Tongue (tissue), 1 donor: ENCODE measurements at regions not wholly inside any gene's neighbourhood (a gene's known extent, or its start where the extent isn't known, plus 50 kb on each side); places are given as distances from the start of the nearest gene placed in this dataset.

Experiments used
- DNase-seq: peaks from one replicate; pipeline ENCODE4 v3.0.0-alpha.2; 2015

DNA sequence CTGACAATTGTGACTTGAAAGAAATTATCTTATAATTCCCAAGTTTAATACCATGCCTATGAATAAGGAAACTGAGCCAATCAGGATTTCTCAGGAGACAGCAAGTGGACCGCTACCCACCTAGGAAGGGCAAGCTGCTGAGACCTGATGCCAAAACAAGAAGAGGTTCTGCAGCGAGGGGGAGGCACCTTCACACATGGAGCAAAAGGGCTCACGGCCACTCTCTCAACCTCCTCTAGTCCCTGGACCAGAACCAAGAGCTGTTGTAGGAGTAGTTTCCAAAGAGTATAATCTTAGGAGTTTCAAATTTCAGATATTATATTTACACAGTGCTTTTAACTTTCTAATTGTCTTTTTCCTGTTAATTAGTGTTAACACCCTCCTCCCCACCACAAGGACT is 154.7 kb upstream of the ETAA1 start:
- no peak for DNase-seq

DNA sequence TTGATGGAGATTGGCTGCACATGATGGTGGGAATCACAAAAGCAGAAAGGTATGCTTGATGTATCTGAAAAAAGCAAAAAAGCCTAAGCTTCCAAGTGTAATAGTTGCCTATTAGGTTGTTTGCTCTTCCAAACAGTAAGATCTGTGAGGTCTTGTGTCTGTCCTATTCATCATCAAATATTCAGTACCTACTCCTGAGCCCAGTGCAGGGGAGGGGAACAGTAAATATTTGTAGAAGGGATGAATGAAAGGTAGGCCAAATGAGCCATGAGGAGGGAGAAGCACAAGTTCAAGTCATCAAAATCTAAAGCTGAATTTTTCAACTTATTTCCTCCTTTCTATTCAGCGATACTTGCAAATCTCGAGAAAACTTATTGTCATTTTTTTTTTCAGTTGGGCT is 153.2 kb upstream of the ETAA1 start:
- DNase-seq = no peak

DNA sequence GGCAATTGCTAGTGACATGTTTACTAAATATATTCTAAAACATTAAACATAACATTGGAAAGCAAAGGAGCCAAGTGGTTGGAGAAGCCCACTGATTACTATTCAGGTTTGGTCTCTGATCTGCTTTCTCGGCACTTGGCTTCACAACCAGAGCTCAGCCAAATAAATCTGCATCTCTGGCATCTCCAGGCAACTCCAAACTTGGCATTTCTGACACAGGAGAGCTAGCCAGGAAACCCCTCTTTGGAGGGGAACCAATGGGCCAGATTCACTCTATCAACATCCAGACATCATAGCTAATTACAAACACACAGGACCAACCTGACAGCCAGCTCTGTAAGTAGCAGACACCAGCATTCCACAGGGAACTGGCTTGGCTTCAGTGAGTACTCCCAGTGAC is 150.3 kb upstream of the ETAA1 start:
- peak; percentile 39 for DNase-seq

DNA sequence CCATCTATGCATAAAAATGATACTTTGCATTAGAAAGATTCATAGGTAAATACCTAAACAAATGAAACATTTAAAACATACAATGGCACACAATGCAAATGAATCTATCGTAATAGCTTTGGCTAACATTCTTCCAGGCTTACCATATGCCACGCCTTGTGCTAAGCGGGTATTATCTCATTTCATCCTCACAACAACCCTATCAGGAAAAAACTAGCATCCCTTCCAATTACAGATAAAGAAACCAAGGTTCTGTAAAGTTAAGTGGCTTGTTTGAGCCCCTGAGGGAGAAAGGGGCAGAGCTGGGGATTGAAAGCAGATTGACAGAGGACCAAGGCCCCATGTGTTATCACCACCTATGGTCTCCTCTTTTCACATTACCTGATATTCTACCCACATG is 145.4 kb upstream of the ETAA1 start:
- DNase-seq = no peak

DNA sequence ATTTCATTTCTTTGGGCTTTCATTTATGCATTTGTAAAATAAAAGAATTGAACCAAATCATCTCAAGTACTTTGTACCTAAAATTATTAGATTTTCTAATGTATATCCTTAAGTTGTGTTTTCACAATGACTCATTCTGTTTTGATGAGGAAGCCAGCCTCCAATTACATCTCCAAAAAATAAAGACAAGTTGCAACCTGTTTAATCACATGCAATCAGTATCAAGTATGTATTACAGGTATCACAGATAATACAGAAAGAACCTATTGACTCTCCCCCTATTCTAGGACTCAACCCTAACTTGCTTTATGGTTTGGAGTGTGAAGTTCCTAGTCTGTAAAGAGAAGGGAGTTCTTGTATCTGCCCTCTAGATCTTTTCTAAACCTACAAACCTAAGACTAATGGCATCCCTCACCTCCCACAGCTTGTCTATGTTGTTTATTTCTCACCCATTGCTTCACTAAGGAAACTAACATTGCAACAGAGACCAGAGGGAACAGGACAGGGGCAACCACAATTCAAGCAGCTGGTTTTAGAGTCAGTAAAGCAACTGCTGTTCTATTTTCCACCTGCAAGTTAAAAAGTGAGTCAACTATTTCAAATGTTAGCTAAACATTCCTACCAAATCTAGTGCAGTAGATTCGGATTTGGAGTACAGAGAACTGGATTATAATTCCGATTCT is 141.1 kb upstream of the ETAA1 start:
- DNase-seq = no peak

DNA sequence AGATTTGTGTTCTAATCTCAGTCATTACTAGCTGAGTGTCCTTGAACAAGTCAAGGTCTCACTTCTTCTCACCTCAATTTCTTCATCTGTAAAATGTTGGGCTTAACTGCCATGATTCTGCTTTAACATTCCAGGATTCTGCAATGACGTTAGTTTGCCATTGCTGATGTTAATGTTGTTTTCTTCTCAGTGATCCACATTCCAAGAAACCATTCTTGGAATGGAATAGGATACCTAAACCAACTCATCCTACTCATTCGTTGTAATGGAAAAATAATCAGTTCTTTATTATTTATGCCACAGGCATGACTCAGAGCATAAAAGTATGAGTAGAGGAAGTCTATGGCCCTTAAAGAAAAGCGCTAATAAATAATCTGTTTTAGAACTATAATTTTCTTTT is 140.2 kb upstream of the ETAA1 start:
- no peak for DNase-seq

DNA sequence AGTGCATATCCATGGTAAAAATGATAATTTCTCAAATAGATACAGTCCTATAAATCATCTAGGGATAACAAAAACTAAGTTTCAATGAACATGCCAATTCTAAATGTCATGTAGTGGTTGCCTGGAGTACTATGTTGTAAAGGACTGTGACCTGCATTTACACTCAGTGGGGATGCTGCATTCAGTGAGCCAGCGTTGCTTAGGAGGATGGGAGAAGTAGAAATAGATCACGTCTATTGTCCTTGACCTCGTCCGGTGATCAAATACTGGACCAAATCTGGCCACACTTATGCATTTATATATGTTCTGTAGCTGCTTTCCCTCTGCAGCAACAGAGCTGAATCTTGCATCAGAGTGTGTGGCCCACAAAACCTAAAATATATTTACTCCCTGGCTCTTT is 139.0 kb upstream of the ETAA1 start:
- no peak for DNase-seq

DNA sequence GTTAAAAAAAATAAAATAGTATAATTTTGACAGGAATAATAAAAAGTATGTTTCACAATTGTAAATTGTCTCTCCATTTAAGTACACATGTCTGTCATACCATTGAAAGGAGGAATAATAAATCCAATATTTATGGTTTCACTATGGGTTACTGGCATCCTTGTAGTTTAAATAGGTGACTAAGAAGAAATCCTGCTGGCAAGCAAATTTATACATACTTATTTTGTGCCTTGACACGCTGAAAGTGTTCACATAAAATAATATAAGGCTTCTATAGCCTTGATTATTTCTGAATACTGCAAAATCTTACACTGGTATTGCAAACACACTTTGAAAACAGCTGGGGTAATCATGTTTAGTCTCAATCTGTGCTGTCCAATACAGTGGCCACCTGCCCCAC is 138.3 kb upstream of the ETAA1 start:
- no peak for DNase-seq

DNA sequence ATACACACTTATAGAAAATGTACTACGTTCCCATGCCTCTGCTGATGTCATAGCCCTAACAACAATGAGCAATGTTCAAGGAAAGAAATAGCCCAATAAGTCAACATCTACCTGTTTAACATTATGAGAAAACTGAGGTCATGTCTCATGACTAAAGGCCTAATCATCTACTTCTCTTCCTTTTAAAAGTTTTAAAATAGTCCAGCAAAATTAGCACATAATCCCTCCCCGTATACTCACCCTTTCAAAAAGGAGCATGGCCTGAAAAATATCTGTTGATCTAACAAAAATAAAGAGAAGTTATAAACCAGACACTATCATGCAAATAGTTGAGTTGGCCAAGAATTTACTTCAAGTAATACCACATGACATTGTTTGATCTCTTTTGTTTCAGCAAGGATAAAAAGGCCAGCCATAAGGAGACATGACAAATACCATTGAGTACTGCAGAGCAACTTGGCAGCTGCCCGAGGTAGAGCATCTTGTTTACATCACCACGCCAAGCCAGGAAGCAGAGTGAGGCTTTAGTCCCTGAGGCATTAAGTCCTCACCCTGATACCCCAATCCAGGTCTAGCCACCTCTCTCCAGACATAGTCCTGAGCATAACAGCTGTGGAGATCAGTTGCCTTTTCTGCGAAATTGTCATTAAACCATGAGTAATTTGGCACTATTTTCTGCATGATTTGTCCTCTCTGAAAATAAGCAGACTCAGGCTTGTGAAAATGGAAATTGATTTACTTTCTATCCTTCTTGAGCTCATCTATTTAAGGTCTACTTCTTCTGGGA is 137.4 kb upstream of the ETAA1 start:
- DNase-seq = peak; percentile 88

DNA sequence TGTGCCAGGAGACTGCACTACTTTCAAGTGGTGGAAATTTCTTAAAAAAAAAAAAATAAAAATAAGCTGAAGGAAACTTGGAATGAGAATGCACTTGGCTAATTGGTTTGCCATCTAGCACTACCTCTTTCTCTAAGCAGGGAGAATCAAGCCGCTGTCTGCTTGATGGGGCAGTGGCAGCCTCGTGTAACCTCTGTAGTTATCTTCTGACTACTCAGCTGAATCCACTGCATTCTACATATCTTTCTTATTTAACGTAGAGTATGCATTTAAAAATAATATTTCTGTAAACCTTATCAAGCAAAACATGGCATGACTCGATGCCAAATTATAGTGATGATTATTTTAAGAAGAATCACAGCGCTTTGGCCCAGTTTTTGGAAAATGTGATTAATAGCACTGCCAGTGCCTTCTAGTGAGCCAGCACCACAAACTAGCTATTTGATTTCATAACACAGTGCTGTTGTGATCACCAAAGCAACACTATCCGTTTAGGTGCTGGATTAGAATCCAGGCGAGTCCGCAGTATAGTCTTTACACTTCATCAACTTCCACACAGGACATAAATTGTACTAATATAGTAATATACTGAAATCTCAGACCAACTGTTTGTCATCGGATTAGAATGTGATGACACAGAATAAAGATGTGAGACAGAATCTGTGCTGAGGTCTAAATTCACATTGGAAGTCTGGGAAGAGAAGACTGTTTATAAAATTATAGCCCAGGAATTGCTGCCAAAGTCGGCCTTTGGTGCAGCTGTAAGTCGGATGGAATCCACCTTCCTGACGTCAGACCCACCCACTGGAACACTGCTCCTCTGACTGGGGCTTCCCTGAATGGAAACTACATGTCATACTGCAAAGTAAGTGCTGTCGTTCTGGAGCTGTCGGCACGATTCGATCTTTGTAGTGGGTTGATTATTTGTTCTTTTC is 136.5 kb upstream of the ETAA1 start:
- DNase-seq = peak; percentile 95

DNA sequence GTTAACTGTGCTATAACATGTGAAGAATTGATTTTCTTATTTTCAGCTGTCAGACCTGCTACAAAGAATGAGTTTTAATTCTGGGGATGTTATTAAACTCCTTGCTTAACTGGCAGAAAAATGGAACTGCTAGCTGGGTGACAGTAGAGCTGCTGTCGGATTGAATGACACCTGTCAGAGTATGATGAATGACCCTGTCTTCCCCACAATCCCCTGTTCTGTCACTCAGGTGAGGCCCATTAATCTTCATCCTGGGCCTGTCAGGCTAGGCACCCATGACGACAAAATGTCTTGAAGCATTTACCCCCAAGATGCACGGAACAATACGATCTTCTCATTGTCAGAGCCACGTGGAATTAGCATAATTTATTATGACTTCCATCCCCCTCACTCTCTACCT is 129.9 kb upstream of the ETAA1 start:
- no peak for DNase-seq

DNA sequence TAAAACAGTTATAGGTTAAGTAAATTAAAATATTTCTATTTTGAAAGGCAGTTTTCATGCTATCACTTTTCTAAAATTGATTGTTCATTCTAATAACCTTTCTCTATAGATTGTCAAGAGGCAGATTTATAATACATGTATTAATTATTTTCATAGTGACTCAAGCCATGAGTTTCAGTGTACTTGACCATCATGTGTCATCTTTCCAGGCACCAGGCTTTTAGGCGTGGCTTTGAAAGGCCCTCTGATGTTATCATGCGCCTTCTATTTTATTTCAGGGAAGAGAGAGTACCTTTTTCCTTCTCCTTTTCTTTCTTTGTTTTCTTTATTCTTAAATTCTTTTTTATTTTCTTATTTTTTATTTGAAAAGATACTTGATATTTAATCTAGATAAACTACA is 128.3 kb upstream of the ETAA1 start:
- DNase-seq = no peak

DNA sequence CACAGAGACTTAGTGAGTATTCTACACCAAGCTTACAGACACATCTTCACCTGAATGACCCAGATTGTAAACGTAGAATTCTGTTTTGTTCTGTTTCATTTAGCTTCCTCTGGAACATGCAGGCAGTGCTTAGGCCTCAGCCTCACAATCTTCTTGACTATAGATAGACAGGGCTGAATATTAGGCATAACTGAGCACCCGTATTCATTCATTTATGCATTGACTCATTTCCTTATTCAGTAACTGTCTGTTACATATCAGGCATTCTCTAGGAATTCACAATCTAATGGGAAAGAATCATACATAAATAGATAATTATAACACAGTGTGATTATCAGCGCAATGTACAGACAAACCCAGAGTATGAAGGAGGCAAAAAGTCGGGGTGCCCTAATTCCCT is 124.9 kb upstream of the ETAA1 start:
- no peak for DNase-seq

DNA sequence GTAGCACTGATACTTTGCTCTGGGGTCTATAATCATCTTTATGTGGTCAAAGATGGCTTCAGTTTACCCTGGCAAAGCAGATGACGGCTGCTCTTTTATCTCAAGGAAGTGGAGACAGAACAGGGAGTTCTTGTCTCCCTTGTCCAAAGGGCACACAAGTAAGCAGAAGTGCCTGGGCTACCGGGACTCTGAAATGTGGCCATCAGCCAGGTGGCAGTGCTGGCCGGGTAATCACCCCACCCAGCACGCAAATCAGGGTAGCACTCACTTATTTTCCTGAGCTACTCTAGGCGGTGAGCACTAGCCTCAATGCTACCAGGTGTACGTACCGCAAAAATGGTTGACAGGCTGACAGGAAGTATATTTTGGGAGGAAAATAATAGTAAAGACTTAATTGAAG is 119.7 kb upstream of the ETAA1 start:
- no peak for DNase-seq

DNA sequence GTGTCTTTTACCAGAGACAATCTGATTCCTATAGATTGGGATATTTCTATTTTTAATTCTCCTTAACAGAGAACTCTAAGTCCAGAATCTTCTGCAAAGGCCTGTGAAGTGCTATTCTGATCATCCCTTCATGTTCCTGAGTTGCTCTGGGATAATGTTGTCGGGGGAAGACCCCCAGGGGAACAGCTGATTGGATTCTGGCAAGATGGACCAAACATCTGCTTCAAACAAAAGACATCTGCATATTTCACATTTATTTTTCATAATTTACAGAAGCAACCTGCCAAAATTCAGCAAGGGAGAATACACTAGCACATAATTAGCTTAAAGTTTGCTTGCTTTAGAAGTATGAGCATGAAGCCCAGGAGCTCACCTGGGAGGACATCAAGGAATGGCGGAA is 116.0 kb upstream of the ETAA1 start:
- DNase-seq = peak; percentile 83

DNA sequence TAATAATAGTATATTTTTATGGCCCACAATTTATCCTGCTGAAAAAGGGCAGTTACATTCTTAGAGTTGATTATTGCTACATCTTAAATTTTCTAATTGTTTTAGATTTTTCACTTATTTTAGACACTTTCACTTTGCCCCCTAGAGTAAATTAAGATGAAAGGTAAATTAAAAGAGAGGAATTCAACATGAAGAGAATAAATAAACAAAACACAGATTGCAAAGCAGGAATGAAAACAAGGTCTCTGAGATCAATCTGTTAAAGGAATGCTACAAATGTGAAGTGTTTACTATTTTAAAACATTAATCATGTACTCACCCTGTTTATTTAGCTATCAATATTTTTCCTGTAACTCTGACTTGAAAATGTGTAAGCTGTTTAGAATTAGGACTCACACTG is 113.5 kb upstream of the ETAA1 start:
- no peak for DNase-seq

DNA sequence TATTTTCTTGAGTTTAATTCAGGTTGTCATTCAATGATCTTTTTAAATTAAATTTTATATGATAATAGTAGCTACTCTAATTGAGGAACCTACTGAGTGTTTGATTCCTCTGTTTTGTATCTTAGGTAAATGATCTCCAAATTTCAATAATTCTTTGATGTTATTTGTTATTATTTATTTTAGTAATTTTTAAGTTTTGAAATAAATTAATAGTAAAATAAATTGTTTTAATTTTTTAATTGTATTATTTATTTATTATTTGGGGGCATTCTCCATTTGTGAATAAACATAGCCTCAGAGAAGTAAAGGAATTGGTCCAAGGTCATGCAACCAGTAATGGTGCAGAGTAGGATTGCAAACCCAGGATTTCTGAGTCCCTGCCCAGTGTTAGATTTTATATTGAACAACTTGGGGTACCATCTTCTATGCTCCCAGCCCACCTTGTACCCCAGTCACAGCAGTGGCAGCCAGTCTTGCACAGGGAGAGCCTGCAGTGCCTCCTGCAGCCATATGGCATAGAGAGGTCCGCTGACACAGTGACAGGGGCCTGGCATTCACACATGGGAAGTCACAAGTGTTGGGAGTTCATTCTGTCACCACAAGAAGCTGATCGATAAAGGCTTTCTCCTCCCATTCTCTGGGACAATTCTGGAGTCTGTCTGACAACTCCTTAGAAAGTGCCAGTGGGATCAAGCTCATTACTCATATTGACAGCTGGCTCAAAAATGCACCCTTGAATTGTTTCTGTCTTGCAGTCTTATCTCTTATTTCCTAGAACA is 110.0 kb upstream of the ETAA1 start:
- no peak for DNase-seq

DNA sequence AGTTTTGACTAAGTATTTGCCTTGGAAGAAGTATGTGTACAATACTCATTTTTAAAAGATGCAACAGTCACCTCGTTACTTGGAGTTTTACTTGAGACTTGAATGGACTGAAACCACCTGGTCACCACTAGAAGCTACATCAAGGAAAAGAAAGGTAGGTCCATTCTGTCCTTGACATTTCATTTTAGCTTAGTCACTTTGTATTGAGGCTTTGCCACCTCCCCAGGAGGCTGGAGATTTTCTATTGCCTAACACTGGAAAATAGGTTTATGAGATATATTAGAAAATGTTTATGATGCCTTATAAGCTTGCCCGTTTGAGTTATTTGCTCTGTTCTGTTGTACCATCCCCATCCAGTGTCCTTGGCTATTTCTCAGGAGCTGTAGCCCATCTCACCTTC is 107.9 kb upstream of the ETAA1 start:
- DNase-seq = no peak

DNA sequence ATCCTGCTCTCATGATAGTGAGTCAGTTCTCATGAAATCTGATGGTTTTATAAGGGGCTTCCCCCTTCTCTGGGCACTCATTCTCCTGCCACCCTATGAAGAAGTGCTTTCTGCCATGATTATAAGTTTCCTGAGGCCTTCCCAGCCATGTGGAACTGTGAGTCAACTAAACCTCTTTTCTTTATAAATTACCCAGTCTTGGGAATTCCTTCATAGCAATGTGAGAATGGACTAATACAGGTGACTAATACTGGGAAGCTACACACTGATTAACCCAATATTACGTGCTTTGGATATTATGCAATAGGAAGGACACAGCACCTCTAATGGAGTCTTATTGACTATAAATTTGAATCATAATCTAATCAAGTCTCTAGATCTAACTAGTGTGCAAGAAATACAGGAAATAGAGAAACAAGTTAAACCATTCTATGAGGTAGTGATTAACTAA is 107.2 kb upstream of the ETAA1 start:
- DNase-seq = no peak

DNA sequence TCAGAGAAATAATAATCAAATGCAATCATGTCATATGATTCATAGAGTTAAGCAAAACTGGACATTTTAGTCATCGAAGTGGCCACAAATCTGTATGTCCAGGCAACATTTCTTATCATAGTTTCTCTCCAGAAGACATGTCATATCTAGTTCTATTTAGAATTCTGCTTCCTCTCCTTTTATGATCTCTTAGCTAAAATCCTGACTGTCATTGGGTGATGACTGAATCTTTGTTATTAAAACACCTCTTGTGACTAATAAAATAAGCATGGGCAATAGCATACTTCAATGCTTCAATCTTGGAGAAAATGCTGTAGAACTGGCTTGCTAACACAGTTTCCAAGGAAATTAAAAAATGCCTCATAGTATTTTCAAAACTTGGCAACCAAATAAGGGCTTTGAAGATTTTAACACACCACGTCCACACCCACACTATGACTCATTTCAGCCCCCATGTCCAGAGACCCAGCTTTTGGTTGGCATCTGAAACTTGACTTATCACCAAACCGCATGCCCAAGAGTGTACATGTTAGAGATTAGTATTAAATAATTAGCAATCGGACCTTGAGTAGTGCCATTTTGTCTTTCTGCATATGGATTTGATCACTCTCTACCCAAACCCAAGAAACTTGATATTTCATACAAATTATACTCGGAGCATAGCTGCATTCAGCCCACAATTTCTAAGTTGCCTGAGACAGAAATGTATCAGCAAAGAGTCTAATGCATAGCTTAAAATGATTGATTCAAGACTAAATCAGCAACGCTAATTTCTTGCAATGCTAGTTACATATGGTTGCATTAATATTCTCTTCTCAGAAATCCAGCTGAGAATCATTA is 106.5 kb upstream of the ETAA1 start:
- no peak for DNase-seq

DNA sequence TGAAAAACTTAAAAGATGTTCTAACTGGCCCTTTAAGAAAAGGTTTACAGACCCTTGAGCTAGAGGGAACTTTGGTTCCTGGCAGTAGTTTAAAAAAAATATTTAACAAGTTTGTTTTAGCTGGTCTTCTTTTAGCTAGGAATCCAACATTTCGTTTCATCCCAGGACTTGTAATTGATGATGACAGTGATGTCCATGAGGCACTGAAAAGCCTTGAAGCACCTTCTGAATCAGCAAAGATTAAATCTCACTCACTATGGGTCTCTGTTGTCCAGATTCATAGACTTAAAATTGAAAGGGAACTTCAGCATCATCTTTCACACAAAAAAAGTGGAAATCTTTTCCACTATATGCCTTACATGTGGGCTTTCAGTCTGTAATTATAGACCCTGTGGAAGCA is 102.9 kb upstream of the ETAA1 start:
- no peak for DNase-seq
